CD4-positive, alpha-beta T cell (primary cell): ENCODE measurements at regions not wholly inside any gene's neighbourhood (a gene's known extent, or its start where the extent isn't known, plus 50 kb on each side); places are given as distances from the start of the nearest gene placed in this dataset.

Experiments used
- ATAC-seq: fragments of 200-7000 bp; cut with Tn5 transposase; one replicate; pipeline ENCODE4 v1.10.0; 2022; ENCODE audit warnings: mild to moderate bottlenecking; ENCODE audit not compliant: poor library complexity
- CTCF ChIA-PET: fragments of 350-600 bp; sonication (Branson Sonifier 250); formaldehyde crosslinking; loops from one replicate; lab custom pipeline; 2021; ENCODE audit warnings: antibody characterized with exemption, inconsistent platforms; lab: Charles Lee
- POLR2A ChIA-PET: fragments of 350-600 bp; sonication (Branson Sonifier 250); formaldehyde crosslinking; loops from one replicate; lab custom pipeline; 2021; ENCODE audit warnings: antibody characterized with exemption, inconsistent platforms; lab: Charles Lee
- DNase-seq, 14 experiments: peaks; one replicate each; pipeline ENCODE4 v3.0.0-alpha.2; 2013 to 2020; ENCODE audit warnings: mixed read lengths in 2 of 14
- H3K27ac ChIP-seq, 2 donors: one replicate each; pipeline versions ENCODE4 v1.5.1 to v1.7.0; 2013; ENCODE audit warnings: low read length in 2 of 2, low read depth in 1 of 2, mild to moderate bottlenecking in 1 of 2
- H3K27me3 ChIP-seq, 2 experiments: 1 replicate in 1 of 2; 2 replicates in 1 of 2; pipeline versions ENCODE4 v1.6.1 to v1.7.0; 2013; ENCODE audit warnings: low read length in 2 of 2, control low read depth in 1 of 2, mild to moderate bottlenecking in 1 of 2, moderate library complexity in 1 of 2; ENCODE audit not compliant: insufficient read depth in 2 of 2, control insufficient read depth in 1 of 2
- H3K36me3 ChIP-seq: one replicate; pipeline ENCODE4 v1.6.1; 2013; ENCODE audit warnings: low read length, control low read depth; ENCODE audit not compliant: insufficient read depth
- H3K4me1 ChIP-seq: one replicate; pipeline ENCODE4 v1.6.1; 2013; ENCODE audit warnings: low read length, control low read depth; ENCODE audit not compliant: insufficient read depth
- H3K4me3 ChIP-seq: one replicate; pipeline ENCODE4 v1.5.1; 2013; ENCODE audit warnings: mild to moderate bottlenecking, low read length, moderate library complexity
- H3K9me3 ChIP-seq, 2 experiments: 1 replicate in 1 of 2; 2 replicates in 1 of 2; pipeline versions ENCODE4 v1.6.1 to v1.7.0; 2013; ENCODE audit warnings: low read length in 2 of 2, mild to moderate bottlenecking in 2 of 2, control low read depth in 1 of 2, moderate library complexity in 1 of 2; ENCODE audit not compliant: control insufficient read depth in 1 of 2, insufficient read depth in 1 of 2
- H3K27ac Mint-ChIP-seq: one replicate; pipeline ENCODE4 v1.8.0; 2020; ENCODE audit warnings: mixed read lengths
- H3K27me3 Mint-ChIP-seq: one replicate; pipeline ENCODE4 v1.8.0; 2021; ENCODE audit warnings: mixed read lengths
- H3K36me3 Mint-ChIP-seq: one replicate; pipeline ENCODE4 v1.8.0; 2021; ENCODE audit warnings: low read depth, mixed read lengths
- H3K4me1 Mint-ChIP-seq: one replicate; pipeline ENCODE4 v1.8.0; 2021; ENCODE audit warnings: low read depth, mixed read lengths
- H3K4me3 Mint-ChIP-seq: one replicate; pipeline ENCODE4 v1.8.0; 2020; ENCODE audit warnings: mild to moderate bottlenecking, mixed read lengths
- H3K9me3 Mint-ChIP-seq: one replicate; pipeline ENCODE4 v1.8.0; 2020; ENCODE audit warnings: mixed read lengths
- intact Hi-C, 2 experiments: fragments of 100-400 bp; cut with DNase I in 1 of 2; cut with micrococcal nuclease in 1 of 2; formaldehyde crosslinking; loops; one replicate each; pipeline versions ENCODE4 v1.15.1 to v1.9.0; 2023 to 2025; cut with DNase I, micrococcal nuclease
- TF ChIP-seq, protein P1 (sequence below): fragments of 200-600 bp; IDR thresholded peaks from one replicate; pipeline ENCODE4 v1.8.0; 2022; ENCODE audit warnings: antibody characterized with exemption, mild to moderate bottlenecking

DNA sequence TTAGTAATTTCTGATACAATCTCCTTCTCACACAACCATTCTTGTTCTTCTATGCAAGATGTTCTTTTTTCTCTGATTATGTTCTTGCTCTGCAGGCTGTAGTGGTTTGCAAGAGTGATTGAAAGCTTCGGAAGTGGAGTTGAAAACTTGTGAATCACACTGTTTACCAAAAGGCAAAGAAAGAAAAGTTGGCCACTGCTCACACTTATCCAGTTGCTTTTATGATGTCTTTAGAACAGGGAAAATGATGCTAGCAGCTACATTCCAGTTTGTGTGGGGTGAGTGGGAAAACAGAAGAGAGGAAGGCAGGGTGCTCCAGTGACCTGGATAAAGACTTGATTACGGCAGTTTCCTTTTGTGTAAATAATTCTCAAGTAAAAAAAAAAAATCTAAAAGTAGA, 583.3 kb downstream of the TENT5A start:
- intact Hi-C loops: no loop called here
- no peak overlapping the region for H3K4me3 ChIP-seq
- ChIA-PET POLR2A (no interaction called here), CTCF (interaction anchor here (0.7 kb wide), 1 partner anchor 47 kb away, joined by 3 read pairs; no protein-coding TSS in a partner anchor)
- H3K4me1 ChIP-seq: no peaks in the 10 kb centered on the region
- no peaks in the 10 kb centered on the region for H3K9me3 ChIP-seq
- TF ChIP-seq, protein P1, sequence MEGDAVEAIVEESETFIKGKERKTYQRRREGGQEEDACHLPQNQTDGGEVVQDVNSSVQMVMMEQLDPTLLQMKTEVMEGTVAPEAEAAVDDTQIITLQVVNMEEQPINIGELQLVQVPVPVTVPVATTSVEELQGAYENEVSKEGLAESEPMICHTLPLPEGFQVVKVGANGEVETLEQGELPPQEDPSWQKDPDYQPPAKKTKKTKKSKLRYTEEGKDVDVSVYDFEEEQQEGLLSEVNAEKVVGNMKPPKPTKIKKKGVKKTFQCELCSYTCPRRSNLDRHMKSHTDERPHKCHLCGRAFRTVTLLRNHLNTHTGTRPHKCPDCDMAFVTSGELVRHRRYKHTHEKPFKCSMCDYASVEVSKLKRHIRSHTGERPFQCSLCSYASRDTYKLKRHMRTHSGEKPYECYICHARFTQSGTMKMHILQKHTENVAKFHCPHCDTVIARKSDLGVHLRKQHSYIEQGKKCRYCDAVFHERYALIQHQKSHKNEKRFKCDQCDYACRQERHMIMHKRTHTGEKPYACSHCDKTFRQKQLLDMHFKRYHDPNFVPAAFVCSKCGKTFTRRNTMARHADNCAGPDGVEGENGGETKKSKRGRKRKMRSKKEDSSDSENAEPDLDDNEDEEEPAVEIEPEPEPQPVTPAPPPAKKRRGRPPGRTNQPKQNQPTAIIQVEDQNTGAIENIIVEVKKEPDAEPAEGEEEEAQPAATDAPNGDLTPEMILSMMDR: no peak
- no peaks in the 10 kb centered on the region for H3K27me3 ChIP-seq
- no peaks in the 10 kb centered on the region for H3K36me3 ChIP-seq
- Mint-ChIP-seq H3K9me3 (no peaks in the 10 kb centered on the region), H3K36me3 (no peaks in the 10 kb centered on the region), H3K4me1 (no peaks in the 10 kb centered on the region), H3K27me3 (no peaks in the 10 kb centered on the region), H3K27ac (no peak overlapping the region), H3K4me3 (no peak overlapping the region)
- no peak overlapping the region for H3K27ac ChIP-seq
- DNase-seq (no peak), ATAC-seq (no peak)

GRCh38 chr6:81166770-81167169, 585.7 kb downstream of the TENT5A start:
- H3K27ac Mint-ChIP-seq: no peak overlapping the region
- POLR2A ChIA-PET: no interaction called here
- no peak overlapping the region for H3K27ac ChIP-seq
- TF ChIP-seq, protein P1: no peak
- no peaks in the 10 kb centered on the region for H3K27me3 ChIP-seq
- no peaks in the 10 kb centered on the region for H3K27me3 Mint-ChIP-seq
- H3K4me3 Mint-ChIP-seq: no peak overlapping the region
- intact Hi-C loops: no loop called here
- DNase-seq (no peak), ATAC-seq (no peak)
- no peaks in the 10 kb centered on the region for H3K36me3 ChIP-seq
- CTCF ChIA-PET: no interaction called here
- H3K4me1 Mint-ChIP-seq: no peaks in the 10 kb centered on the region
- H3K36me3 Mint-ChIP-seq: no peaks in the 10 kb centered on the region
- H3K9me3 ChIP-seq: no peaks in the 10 kb centered on the region
- H3K4me1 ChIP-seq: no peaks in the 10 kb centered on the region
- H3K9me3 Mint-ChIP-seq: peaks cover 2% of the 10 kb centered on the region
- no peak overlapping the region for H3K4me3 ChIP-seq

DNA sequence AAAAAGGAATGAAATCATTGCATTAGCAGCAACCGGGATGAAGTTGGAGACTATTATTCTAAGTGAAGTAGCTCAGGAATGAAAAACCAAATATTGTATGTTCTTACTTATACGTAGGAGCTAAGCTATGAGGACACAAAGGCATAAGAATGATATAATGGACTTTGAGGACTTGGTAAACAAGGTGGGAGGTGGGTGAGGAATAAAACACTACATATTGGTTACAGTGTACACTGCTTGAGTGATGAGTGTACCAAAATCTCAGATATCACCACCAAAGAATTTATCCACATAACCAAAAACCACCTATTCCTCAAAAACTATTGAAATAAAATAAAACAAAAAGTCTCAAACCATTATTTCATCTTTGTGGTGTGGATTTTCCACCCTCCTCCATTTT, 593.5 kb downstream of the TENT5A start:
- TF ChIP-seq, protein P1: no peak
- Histone ChIP-seq H3K27ac (no peak overlapping the region), H3K4me1 (no peaks in the 10 kb centered on the region), H3K9me3 (peaks cover 0 to under 1% of the 10 kb centered on the region in 2 experiments), H3K27me3 (no peaks in the 10 kb centered on the region), H3K4me3 (no peak overlapping the region), H3K36me3 (no peaks in the 10 kb centered on the region)
- Mint-ChIP-seq H3K27ac (no peak overlapping the region), H3K27me3 (no peaks in the 10 kb centered on the region), H3K36me3 (no peaks in the 10 kb centered on the region), H3K4me1 (no peaks in the 10 kb centered on the region), H3K9me3 (peaks cover 14% of the 10 kb centered on the region), H3K4me3 (no peak overlapping the region)
- ATAC-seq: no peak
- DNase-seq: no peak
- ChIA-PET POLR2A (no interaction called here), CTCF (no interaction called here)
- intact Hi-C loops: no loop called here
